ENCODE measurements at regions not wholly inside any gene's neighbourhood (a gene's known extent, or its start where the extent isn't known, plus 50 kb on each side); places are given as distances from the start of the nearest gene placed in this dataset.
"Not testable (repeated sequence)": the region's sequence is repeated elsewhere in the genome, so short reads cannot be mapped to it uniquely, and the experiment has no call there.

DNA sequence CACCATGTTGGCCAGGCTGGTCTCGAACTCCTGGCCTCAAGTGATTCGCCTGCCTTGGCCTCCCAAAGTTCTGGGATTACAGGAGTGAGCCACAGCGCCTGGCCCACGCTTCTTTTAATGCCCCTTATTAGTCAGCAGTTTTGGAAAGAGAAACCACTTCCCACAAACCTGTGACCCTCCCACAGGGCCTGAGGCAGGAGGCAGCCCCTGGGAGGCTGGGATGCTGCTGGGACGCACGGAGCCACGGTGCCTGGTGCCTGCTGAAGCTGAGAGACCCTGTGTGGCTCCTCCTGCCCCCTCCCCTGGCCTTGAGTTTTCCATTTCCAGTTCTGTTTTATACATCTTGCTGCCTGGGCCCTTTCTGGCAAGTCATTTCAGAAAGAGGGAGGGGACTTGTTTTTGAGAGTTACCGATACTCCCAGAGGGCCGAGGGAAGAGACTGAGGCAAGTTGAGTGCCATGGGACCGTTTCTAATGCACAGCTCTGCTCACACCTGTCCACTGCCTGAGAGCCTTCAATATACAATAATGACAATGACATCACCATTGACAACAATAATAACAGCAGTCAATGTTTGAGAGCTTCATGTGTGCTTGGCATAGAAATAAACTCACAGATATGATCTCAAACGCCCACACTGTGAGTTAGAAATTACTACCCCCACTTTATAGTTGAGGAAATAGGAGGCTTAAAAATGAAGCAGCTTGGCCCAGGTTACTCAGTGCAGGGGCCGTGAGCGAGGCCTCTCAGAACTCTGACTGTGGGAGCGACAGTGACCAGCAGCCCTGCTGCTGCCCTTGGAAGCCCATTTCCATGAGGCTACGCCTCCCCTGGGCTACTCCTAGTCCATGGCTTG lies 78.1 kb upstream of the YWHAQ start:
- no peak for DNase-seq

DNA sequence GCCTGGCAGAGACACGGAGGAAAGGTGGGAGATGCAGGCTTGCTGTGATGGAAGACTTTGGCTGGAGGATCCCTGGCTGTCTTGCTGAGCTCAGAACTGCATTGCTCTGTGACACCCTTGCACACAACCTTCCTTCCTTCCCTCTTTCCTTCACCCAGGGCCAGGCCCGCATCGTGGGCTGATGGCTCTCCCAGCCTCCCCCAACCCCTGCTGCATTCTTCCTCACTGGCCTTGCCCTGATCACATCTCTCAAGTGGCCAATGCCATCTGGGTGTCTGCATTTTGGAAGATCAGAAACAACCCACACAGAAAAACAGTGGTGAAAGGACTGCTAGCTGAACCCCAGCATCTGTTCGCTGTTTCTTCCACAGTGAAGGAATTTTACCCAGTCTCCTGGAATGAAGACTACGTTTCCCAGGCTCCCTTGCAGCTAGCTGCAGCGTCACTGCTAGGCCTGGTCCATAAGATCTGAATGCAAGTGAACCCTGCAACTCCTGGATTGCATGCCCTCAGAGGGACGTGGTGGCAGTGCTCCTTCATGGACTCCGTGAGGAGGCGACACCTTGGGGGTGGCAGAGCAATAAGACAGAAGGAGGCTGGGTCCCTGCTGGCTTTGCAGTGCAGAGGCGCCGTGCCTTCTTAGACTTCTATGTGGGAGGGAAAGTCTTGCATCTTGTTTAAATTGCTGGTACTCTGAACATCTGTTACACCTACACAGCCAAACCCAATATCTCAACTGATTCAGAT lies 78.9 kb upstream of the YWHAQ start:
- DNase-seq = no peak

DNA sequence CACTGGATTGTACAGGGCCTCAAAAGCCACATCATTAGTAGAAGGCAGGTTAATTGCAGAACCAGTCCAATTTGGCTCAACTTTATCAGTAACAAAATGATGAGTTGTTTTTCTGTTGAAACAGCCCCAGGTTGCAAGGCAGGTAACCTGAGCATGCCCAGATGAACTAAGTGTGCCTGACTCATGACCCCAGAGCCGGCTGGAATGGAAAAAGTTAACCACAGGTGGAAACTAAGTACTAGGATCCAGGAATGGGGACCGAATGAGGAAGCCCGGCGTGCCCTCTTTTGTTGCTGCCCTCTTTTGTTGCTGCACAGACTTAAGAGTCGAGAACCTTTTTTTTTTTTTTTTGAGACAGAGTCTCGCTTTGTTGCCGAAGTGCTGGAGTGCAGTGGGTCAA lies 79.5 kb upstream of the YWHAQ start:
- DNase-seq = no peak

- no peak for DNase-seq
These were observed 81.5 kb upstream of the YWHAQ start for GRCh38 chr2:9712263-9712662.

DNA sequence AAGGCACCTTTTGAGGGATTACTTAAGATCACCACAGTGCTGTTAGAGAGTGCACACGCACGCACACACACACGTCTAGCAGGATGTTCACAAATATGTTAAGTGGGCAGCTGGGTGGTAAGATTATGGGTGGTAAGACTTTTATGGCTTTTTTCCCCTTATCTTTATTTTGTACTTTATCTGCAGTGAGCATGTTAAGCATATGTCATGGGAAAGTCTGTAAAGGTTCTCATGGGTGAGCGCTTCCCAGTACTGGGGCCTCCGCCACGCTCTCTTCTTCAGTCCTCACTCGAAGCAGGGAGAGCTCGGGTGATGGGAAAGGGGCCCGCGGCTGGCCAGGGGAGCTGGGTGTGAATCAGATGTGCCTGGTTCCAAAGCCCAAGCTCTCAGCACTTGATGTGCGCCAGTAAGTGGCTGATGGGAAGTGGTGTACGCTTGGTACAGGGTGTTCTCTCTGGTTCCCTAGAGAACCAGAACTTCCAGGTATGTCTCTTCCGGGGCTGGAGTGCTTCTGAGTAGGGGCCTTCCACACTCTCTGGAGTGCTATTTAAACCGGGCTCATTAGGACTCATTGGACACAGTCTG lies 83.9 kb upstream of the YWHAQ start:
- DNase-seq = no peak

DNA sequence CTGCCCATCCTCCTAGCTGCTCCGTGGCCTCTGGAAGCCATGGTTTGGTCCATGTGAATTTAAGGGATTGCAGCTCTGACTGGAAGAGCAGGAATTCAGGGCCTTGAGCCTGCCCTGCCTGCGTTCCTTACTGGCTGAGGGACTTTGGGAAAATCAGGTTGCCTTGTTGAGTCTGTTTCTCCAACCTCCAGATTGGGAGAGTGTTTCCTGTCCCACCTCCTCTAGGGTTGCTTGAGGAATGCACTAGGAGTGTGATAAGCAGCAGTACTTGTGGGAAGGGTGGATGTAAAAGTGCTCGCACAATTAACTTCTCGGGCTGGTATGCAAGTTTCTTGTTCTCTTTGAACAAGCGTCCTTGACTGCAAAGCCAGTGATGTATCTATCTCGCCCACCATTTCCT lies 84.4 kb upstream of the YWHAQ start:
- no peak for DNase-seq

DNA sequence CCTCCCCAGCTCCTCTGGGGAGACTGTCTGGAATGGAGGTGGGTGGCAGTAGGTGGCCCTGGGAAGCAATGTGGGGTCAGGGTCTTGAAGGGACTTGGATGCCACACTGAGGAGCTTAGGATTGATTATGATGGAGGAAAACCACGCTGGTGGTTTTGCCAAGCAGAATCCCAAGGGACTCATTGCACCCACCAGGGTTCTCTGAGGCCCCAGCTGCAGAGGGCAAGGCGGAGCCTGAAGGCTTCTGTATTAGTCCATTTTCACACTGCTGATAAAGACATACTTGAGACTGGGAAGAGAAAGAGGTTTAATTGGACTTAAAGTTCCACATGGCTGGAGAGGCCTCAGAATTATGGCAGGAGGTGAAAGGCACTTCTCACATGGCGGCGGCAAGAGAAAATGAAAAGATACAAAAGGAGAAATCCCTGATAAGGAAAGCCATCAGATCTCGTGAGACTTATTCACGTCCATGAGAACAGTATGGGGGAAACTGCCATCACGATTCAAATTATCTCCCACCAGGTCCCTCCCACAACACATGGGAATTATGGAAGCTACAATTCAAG lies 87.2 kb upstream of the YWHAQ start:
- no peak for DNase-seq

GRCh38 chr2:9720352-9721093 lies 89.7 kb upstream of the YWHAQ start:
- no peak for DNase-seq

DNA sequence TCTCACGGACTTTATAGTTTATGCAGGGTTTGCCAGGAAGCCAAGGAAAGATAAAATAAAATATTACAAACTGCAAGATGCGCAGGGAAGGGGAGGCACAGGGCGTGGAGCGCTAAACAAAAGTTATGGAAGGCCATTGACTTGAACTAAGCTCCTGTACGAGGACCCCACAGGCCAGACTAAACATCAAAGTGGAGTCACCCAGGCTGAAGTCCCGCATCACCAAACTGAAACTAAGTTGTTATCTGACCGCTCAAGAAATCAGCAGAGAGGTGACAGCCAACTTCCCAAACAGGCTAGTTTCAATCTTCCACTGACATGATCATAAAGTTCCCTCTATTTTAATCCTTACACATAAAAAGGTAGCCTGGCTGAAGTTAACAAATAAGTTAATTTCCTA lies 90.5 kb upstream of the YWHAQ start:
- no peak for DNase-seq

DNA sequence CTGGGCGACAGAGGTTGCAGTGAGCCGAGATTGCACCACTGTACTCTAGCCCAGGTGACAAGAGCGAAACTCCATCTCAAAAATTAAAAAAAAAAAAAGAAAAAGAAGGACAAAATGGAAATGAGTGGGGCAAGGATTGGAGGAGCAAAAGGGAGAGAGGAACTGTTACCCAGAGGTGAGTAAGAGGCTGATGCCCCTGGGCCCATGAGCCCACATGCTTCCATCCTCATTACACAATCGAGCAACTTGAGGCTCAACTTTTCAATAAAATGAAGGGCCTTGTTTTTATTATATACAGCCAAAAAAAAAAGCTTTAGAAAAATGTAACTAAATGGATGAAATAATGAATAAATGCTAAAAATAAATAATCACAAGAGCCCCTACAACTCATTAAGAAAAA lies 91.7 kb upstream of the YWHAQ start:
- no peak for DNase-seq

DNA sequence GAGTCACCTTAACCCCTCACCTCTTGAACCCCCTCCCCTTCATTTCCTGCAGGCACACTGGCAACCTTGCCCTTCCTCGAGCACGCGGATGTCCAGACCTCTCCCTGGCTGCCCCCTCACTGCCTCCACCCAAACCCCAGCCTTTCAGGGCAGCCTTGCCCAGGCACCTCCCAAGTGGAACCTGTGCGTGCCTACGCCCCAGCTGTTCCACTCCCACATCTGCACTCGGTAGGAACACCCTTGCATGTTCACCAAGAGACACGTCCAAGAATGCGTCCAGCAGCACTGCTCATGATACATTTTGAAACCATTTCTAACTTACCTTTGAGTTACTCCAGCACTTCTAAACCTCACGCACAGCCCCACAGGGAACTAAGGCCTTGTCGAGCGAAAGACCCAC lies 93.8 kb upstream of the YWHAQ start:
- no peak for DNase-seq

GRCh38 chr2:9725106-9725505 lies 94.3 kb upstream of the YWHAQ start:
- no peak for DNase-seq

GRCh38 chr2:9726016-9726415 lies 95.2 kb upstream of the YWHAQ start:
- DNase-seq = not testable (repeated sequence)

DNA sequence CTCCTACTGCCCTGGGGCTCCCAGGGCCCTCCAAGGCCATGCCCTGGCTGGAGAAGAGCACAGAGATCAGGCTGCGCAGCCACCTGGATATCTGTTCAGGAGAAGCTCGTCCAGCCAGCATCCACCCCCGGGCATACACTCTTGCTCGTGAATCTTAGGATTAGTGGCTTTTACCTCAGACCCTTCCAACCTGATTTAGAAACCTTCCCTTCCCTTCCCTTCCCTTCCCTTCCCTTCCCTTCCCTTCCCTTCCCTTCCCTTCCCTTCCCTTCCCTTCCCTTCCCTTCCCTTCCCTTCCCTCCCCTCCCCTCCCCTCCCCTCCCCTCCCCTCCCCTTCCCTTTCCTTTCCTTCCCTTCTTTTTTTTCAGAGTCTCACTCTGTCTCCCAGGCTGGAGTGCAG lies 99.7 kb upstream of the YWHAQ start:
- not testable (repeated sequence) for DNase-seq

DNA sequence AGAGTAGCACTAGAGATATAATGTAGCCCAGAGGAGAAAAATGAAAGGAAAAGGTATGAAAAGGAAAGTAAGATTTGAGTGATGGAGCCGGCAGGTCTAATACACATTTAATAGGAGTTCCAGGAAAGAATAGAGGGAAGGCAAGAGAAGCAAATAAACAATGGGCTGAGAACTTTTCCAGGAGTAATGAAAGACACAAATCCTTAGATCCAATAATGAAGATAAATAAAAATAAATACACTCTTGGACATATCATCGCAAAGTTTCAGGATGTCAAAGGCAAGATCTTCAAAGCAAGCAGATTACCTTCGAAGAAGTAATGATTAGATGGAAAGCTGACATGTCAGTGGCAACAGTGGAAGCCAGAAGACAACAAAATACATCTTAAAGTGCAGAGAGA lies 102.0 kb upstream of the YWHAQ start:
- DNase-seq = no peak

- DNase-seq = no peak
These were observed 103.5 kb upstream of the YWHAQ start for GRCh38 chr2:9734308-9734707.

- no peak for DNase-seq
These were observed 104.5 kb upstream of the YWHAQ start for GRCh38 chr2:9735335-9735734.

DNA sequence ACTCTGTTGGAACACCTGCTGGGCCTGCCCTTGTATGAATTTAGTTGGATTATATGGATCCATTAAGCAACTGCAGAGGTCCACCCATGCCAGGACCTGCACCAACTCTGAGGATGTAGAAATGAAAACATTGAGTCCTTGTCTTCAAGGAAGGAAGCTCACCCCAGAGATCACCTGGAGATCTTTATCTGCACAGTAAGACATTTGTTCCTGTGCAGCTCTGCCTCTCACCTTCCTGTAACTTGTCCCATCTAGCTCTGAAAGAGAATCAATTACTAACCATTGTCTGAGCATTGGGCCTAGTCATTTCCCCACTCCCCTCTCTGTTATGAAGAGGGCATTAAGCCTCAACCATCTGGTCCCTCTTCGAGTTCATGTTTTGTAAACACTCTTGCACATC lies 105.2 kb upstream of the YWHAQ start:
- no peak for DNase-seq

DNA sequence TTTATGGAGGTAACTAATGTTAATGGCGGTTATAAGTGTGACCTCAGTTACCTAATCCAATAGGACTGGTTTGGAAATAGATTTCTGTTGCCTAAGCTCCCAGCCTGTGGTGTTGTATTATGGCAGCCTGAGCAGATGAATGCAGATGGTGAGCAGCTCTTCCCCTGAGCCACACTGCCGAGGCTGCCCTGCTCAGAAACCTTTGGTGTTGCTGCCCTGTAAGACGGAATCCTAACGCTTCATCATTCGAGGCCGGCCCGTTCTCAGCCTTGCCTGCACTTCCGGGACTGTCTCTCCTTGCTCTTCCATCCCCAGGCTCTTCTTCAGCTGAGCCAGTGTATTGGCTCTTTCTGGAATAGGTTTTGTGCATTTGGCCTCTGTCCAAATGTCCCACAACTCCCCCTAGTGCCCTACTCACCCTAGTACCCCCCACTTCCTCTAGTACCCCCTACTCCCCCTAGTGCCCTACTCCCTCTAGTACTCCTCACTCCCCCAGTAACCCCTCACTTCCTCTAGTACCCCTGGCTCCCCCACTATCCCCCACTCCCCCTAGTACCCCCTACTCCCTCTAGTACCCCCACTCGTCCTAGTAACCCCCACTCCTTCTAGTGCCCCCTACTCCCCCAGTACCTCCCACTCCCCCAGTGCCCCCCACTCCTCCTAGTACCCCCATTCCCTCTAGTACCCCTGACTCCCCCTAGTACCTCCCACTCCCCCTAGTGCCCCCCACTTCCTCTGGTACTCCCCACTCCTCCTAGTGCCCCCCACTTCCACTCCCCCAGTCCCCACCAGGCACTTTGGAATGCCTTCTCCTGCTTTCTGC lies 106.0 kb upstream of the TAF1B start:
- DNase-seq = no peak

DNA sequence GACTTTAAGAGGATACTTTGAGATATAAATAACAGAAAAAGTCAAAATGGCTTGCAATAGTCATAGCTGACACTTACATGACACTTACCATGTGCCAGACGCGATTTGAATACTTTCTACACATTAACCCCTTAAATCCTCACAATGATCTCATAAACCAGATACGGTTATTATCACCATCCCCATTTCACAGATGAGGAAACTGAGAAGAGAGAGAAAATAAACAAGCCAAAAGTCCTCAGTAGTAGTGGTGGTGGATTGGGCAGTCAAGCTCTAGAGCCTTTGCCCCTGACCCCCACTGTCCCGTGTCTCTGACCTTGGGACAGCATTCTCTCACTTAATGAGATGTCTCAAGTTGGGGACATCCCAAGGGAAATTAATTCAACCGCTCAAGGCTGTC lies 105.2 kb upstream of the TAF1B start:
- no peak for DNase-seq

DNA sequence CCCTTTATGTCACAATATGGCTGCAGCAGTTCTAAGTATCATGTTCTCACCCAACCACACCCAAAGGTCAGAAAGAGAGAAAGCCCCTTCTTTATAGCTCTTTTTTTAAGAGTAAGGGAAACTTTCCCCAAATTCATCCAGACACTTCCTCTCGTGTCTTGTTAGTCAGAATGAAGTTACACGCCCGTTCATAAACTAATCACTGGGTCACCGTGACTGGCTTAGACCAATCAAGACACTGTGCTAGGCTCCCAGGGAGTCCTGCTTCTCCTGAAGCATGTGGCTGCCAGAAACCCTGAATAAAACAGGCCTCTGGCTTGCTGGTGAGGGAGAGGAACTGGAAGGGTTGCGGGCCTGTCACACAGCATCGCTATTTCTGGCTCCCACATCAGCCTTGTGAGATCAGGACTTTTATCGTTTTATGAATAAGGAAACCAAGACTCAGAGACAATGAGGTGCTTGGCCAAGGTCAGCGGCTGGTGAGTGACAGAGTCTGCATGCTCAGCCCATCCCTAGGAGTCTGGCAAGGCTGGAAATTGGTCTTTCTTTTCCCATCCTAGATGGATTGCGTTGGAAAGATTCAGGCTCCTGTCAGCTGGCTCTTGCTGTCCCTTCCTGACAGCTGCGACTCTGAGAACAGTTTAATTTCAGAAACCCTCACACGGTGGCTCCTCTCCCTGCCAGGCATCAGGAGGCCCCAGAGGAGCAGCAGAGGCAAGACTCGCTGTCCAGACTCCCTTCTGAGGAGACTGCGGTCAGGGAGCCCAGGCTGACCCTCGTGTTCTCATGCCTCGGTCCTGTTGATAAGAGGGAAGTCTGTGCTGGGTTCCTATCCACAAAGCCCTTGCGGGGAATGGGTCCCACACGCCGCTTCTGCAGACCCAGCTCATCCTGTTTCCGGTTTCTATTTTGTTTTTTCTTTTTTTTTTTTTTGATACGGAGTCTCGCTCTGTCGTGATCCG lies 104.5 kb upstream of the TAF1B start:
- DNase-seq = no peak

Data from NCI-H1105 treated with DMSO at 0.1 percent for 48 hours (cell line).